GM19467 (cell line): ENCODE measurements at regions not wholly inside any gene's neighbourhood (a gene's known extent, or its start where the extent isn't known, plus 50 kb on each side); places are given as distances from the start of the nearest gene placed in this dataset.

Experiments
- ATAC-seq: cut with Tn5 transposase; IDR thresholded peaks from one replicate; pipeline ENCODE4 v1.9.1; 2021; ENCODE audit warnings: mild to moderate bottlenecking, moderate library complexity; ENCODE audit not compliant: unreplicated experiment

- no peak for ATAC-seq
Measured at GRCh38 chr18:2083691-2084090, 487.6 kb downstream of the METTL4 start.

GRCh38 chr18:2086439-2086838, 484.9 kb downstream of the METTL4 start:
- ATAC-seq = no peak

DNA sequence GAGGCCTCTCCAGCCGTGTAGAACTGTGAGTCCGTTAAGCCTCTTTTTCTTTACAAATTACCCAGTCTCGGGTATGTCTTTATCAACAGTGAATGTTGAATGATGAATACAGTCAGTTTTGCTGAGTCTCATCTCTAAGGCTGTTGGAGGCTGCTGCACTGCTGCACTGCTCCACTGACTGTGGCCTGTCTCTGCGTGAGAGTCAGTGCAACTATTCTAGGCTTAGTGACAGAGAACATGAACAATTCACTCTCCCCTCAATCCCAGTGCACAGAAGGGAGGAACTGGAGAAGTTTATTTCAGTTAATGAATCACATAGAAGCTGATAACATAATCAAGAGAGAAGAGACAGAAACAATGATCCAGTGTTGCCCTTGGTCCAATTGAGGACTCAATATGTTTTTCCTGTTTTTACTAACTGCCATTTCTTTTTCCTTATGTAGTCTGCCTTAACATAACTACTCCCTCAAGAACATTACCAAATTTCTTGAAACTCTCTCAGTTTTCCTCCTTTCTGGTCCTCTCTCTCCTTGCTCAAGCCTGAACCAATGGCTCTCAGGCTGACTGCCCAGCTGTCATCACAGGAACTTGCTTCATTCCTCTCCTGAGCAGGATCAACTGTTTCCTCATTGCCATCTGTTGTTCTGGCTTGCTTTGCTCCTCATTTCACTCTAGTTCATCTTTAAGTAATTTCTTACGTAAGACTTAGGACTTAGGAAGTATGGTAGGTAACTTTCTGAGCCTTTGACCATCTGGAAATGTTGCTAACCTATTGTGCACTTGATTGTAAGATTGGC, 483.2 kb downstream of the METTL4 start:
- no peak for ATAC-seq

DNA sequence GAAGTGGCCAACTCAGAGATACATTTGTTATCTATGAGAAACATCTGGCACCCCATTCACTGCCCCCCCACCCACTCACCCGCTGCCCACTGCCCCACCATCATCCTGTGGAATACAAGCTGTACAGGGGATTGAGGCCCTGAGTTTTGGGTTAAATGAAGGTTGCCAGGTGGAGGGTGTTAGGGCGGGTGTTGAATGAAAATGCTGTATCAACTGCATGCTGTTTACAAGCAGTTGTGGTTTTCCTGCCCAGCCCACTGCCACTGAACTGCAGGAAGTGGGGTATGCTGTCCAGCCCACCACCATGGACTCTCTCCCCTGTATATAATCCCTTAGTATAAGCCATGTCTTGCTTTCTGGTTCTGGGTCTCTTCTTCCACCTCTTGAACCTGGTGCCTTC, 481.9 kb downstream of the METTL4 start:
- no peak for ATAC-seq

GRCh38 chr18:2091937-2092336, 479.4 kb downstream of the METTL4 start:
- no peak for ATAC-seq

DNA sequence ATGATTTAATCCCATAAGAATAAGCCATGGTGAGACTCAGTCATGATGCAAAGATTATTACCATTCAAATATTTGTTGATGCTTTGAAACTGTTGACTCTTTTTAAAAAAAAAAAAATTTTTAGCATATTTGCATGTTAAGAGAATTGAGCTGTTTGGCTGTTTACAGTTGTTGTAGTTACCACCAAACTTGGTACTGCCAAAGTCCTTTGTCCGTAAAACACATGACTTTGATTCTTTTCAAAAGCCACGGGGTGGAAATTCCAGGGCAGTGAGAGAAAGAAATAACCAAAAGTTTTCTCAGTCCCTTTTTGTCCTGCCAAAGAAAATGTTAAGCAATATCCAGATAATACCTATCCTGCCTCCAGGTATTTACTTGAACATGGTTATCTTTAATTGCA, 474.8 kb downstream of the METTL4 start:
- no peak for ATAC-seq

GRCh38 chr18:2100694-2101213, 470.6 kb downstream of the METTL4 start:
- no peak for ATAC-seq

DNA sequence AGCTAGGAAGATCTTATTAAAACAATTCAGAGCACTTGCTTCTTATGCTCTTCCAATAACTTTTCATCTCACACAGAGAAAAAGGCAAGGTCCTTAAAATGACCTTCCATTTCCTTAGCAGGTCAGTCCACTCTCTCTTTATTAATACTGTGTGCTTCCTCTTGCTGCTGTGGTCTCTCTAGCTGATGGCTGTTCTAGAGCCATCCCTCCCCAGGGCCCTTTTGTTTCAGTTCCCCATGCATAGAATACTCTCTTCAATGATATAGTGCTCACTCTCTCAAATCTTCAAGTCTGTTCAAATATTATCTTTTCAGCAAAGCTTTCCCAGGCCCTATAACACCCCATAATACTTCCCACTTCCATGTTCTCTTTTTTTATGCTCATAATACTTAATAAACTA, 469.3 kb downstream of the METTL4 start:
- peak; percentile 72 for ATAC-seq

GRCh38 chr18:2103299-2103698, 468.0 kb downstream of the METTL4 start:
- ATAC-seq = no peak

- ATAC-seq = peak; percentile 80
Measured at GRCh38 chr18:2104620-2105462, 466.5 kb downstream of the METTL4 start.

- ATAC-seq = no peak
Measured at GRCh38 chr18:2108591-2108990, 462.7 kb downstream of the METTL4 start.

- no peak for ATAC-seq
Measured at GRCh38 chr18:2111456-2111855, 459.8 kb downstream of the METTL4 start.

DNA sequence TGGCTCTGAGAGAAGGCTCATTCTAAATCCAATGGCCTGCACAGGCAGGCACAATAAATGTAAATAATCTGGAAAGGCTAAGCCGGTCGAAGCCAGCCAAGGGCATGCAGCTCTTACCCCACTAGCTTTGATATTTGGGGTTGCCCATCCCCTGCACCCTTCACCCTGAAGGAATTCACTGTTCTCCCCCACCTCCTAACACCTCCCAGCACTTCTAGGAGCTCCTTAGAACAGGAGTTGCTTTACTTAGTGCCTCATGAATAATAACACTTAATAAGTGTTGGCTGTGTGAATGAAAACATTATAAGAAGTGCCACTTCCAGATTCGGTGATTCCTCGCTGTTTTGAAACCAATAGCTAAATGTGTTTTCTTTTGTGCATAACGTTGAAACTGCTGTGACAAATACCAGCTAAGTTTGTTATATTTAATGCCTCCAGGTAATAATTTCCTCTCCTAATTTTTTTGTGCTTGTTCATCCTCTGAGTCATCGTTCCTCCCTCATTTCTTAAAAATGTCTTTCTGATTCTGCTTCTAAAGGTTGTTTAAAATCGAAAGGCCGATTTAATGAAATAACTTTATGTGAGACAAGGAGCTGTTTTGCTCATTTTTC, 458.8 kb downstream of the METTL4 start:
- no peak for ATAC-seq

- ATAC-seq = no peak
Measured at GRCh38 chr18:2114289-2114688, 457.0 kb downstream of the METTL4 start.

DNA sequence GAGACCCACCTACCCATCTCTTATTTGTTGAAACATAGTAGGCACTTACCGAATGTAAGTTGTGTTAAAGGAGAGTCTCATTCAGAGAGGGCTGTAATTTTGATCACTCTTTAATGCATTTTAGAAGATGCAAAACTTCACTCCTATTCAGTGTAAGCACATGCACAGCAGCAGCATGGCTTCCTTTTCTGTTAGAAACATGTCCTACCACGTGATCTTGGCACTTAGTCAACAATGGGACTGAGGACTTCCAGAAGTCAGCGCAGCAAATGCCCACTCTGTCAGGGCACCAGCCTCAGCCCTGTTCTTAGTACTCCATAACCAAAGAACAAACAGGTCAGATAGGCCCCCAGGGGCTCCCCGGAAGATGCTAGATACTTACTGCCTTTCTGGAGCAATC, 456.5 kb downstream of the METTL4 start:
- no peak for ATAC-seq

GRCh38 chr18:2121224-2121623, 450.1 kb downstream of the METTL4 start:
- no peak for ATAC-seq

DNA sequence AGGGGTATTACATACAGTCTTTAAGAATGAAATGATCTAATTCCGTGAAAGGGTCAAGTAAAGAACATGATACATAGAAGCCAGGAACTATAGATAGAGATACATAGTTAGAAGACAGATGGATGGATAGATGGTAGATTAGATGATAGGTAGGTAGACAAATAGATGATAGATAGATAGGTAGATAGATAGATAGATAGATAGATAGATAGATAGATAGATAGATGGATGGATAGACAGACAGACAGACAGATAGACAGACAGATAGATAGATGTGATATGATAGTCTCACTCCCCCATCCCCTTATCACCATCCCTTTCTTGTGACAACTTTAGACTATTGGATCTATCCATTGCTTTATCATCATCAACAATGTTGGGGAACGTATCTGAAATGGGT, 448.2 kb downstream of the METTL4 start:
- ATAC-seq = no peak

- ATAC-seq = no peak
Measured at GRCh38 chr18:2134364-2134763, 436.9 kb downstream of the METTL4 start.

- ATAC-seq = no peak
Measured at GRCh38 chr18:2135309-2135708, 436.0 kb downstream of the METTL4 start.

DNA sequence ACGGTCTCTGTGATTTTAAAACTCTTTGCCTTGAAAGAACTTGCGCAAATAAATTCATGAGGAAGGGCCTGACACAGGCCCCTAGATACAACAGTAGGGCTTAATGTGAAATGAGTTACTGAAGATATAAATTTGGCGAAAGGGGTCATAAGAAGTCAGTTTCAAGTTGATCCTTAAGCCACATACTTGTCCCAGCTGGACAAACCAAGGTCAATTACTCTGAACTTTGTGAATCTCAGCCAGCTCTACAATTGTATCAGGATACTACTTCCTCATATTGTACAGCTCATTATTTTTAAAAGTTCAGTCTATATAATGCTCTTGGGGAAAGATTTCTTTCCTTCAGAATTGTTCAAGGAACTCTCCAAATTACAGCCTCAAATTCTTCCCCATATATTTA, 432.8 kb downstream of the METTL4 start:
- no peak for ATAC-seq

DNA sequence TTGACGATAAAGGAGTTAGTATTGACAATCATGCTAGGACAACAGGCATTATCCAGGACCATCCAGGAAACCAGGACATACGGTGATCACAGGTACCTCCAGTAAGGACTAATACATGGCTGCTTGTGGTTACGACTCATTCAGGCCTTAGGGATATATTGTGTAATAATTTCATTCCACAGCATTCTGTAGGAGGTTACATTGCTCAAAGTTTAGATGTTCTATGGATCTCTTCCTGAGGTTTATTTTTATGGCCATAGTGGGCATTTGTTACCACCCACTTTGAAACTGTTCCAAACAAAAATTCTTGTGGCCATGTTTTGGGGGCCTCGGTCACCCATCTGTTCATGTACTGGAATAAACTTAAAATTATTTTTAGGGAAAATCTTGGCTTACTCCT, 431.6 kb downstream of the METTL4 start:
- ATAC-seq = no peak

DNA sequence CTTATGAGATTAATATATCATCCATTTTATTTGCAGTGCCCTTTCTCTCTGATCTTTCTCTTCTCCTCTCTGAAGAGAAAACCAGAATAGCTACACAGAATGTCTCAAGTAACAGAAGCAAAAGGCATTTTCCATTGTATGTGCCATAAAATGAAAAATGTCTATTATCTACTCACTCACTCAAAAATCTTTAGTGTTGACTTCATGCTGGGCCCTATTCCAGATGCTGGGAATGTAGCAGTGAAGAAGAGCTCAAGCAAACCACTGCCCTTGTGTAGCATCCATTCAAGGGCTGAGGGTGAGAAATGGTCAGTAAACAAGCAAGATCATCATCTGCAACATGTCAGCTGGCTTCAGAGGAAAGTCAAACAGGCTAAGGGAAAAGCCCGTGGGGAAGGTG, 427.7 kb downstream of the METTL4 start:
- ATAC-seq = no peak
